ENCODE measurements at regions not wholly inside any gene's neighbourhood (a gene's known extent, or its start where the extent isn't known, plus 50 kb on each side); places are given as distances from the start of the nearest gene placed in this dataset.

DNA sequence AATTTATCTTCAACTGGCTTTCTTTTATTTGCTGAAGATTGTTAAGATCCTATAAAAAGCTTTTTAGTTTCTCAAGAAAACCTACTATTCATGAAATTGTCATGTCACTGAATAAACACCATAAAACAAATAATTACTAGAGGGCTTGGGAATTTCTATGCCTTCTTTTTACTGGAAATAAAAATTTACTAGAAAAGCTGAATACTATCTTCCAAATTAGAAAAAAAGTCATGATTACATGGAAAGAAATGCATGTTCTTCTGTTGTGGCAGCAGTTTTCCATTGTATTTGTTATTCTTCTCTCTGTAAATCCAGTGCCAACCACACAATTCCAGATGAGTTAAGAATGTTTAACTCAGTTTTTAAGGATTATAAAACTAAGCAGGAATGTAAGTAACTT lies 153.8 kb downstream of the RAP2B start:
- ATAC-seq, result no peak
- Histone ChIP-seq H3K27ac (no peak overlapping the region), H3K4me1 (0 out of 3 replicates have a peak, but pooled peaks cover 2% of the 10 kb centered on the region), H3K4me2 (no peak overlapping the region), H3K9me3 (no peaks in the 10 kb centered on the region), H3K4me3 (no peak overlapping the region)
- TF ChIP-seq CTCF (IDR thresholded peaks at IDR 0.05), result no peak
- no peak for TF ChIP-seq HEYL (CRISPR knock-in tag; IDR thresholded peaks at IDR 0.05)
- no peak for TF ChIP-seq HOXB5 (CRISPR knock-in tag; IDR thresholded peaks at IDR 0.05)
- no peak for TF ChIP-seq SMC3 (IDR thresholded peaks at IDR 0.05)
- no peak for TF ChIP-seq CBX8 (IDR thresholded peaks at IDR 0.05)
- TF ChIP-seq TP53 (CRISPR knock-in tag; IDR thresholded peaks at IDR 0.05), result no peak
- no peak for TF ChIP-seq GATA3 (IDR thresholded peaks at IDR 0.05; ENCODE audit: borderline replicate concordance)
- no peak for TF ChIP-seq EP300 (IDR thresholded peaks at IDR 0.05)
- no peak for TF ChIP-seq ESRRA (IDR thresholded peaks at IDR 0.05; ENCODE audit: borderline replicate concordance, low read length)
- TF ChIP-seq, protein P1, sequence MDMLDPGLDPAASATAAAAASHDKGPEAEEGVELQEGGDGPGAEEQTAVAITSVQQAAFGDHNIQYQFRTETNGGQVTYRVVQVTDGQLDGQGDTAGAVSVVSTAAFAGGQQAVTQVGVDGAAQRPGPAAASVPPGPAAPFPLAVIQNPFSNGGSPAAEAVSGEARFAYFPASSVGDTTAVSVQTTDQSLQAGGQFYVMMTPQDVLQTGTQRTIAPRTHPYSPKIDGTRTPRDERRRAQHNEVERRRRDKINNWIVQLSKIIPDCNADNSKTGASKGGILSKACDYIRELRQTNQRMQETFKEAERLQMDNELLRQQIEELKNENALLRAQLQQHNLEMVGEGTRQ (IDR thresholded peaks at IDR 0.05), result no peak
- TF ChIP-seq, protein P2, sequence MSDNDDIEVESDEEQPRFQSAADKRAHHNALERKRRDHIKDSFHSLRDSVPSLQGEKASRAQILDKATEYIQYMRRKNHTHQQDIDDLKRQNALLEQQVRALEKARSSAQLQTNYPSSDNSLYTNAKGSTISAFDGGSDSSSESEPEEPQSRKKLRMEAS (IDR thresholded peaks at IDR 0.05), result no peak
- TF ChIP-seq, protein P3, sequence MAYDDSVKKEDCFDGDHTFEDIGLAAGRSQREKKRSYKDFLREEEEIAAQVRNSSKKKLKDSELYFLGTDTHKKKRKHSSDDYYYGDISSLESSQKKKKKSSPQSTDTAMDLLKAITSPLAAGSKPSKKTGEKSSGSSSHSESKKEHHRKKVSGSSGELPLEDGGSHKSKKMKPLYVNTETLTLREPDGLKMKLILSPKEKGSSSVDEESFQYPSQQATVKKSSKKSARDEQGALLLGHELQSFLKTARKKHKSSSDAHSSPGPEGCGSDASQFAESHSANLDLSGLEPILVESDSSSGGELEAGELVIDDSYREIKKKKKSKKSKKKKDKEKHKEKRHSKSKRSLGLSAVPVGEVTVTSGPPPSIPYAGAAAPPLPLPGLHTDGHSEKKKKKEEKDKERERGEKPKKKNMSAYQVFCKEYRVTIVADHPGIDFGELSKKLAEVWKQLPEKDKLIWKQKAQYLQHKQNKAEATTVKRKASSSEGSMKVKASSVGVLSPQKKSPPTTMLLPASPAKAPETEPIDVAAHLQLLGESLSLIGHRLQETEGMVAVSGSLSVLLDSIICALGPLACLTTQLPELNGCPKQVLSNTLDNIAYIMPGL (CRISPR knock-in tag; IDR thresholded peaks at IDR 0.05; ENCODE audit: borderline replicate concordance), result no peak
- TF ChIP-seq E2F6 (IDR thresholded peaks at IDR 0.05; ENCODE audit: borderline replicate concordance, low read depth), result no peak
- TF ChIP-seq MAFK (IDR thresholded peaks at IDR 0.05; ENCODE audit: partially characterized antibody), result no peak
- ChIA-PET CTCF (no interaction called here), POLR2A (no interaction called here)
- no peak for FAIRE-seq
- no peak for DNase-seq (ENCODE audit: low read depth in 1 of 2, low spot score in 1 of 2)

DNA sequence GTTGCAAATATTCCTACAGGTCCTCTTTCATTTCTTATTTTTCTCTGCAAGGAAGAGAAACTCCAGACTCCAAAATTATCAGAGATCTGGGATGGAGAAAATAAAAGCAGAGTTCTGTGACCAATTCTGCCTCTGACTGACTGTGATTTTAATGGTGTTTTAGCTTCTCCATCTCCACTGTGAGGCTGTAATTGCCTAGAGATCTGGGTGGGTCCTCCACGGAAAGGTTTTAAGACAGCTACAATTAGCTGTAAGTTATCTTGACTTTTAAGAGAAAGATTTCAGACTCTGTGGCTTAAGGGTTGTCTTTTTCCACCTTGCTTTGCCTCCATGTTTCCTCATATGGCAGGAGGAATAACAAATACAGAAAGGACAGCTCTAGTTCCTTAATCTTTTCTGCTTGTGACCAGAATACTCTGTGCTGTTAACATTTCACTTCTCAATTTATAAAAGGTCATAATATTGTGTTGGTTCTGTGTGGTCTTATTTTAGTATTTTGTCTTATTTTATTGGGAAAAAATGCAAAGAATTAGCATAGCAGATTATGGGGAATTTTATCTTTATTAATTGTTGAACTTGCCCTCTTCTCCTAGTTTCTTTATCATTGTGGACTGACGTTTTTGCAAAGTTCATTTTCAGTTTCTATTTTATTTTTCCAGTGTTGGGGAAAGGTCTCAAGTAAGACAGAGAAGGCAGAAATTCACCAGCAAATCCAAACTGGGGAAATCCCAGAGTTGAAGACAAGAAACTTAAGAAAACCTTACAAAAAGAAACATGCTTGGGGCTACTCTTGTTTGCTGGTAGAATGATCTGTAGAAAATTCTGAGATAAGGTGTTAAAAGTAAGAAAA lies 157.9 kb downstream of the RAP2B start:
- ChIA-PET CTCF (no interaction called here), POLR2A (no interaction called here)
- ATAC-seq, result no peak
- Histone ChIP-seq H3K9me3 (no peaks in the 10 kb centered on the region), H3K4me3 (no peak overlapping the region), H3K4me2 (0 out of 3 replicates have a peak overlapping the region, but pooled peaks have one; percentile 8), H3K4me1 (no peaks in the 10 kb centered on the region), H3K27ac (no peak overlapping the region)
- WGBS (ENCODE audit: missing lambda C conversion rate), result 21% methylated on average over 2 of the region's 2 CpGs
- no peak for DNase-seq (ENCODE audit: low read depth in 1 of 2, low spot score in 1 of 2)
- FAIRE-seq, result no peak
- TF ChIP-seq NR3C1 (IDR thresholded peaks at IDR 0.05), result no peak
- no peak for TF ChIP-seq CEBPB (IDR thresholded peaks at IDR 0.05)
- no peak for TF ChIP-seq CHD4 (IDR thresholded peaks at IDR 0.05; ENCODE audit: borderline replicate concordance)
- TF ChIP-seq REST (IDR thresholded peaks at IDR 0.05), result no peak
- TF ChIP-seq RAD21 (conservative IDR thresholded peaks at IDR 0.05 in 1 of 2, IDR thresholded peaks at IDR 0.05 in 1 of 2), result no peak
- TF ChIP-seq JUNB (IDR thresholded peaks at IDR 0.05), result no peak
- TF ChIP-seq, protein P3 (CRISPR knock-in tag; IDR thresholded peaks at IDR 0.05; ENCODE audit: borderline replicate concordance), result no peak
- no peak for TF ChIP-seq EHMT2 (IDR thresholded peaks at IDR 0.05; ENCODE audit: low read depth)
- TF ChIP-seq FOSL2 (IDR thresholded peaks at IDR 0.05), result no peak
- no peak for TF ChIP-seq FOSL2 (CRISPR knock-in tag; IDR thresholded peaks at IDR 0.05)
- TF ChIP-seq, protein P4, sequence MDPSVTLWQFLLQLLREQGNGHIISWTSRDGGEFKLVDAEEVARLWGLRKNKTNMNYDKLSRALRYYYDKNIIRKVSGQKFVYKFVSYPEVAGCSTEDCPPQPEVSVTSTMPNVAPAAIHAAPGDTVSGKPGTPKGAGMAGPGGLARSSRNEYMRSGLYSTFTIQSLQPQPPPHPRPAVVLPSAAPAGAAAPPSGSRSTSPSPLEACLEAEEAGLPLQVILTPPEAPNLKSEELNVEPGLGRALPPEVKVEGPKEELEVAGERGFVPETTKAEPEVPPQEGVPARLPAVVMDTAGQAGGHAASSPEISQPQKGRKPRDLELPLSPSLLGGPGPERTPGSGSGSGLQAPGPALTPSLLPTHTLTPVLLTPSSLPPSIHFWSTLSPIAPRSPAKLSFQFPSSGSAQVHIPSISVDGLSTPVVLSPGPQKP (IDR thresholded peaks at IDR 0.05; ENCODE audit: low read depth, low read length), result no peak
- no peak for TF ChIP-seq GATA3 (IDR thresholded peaks at IDR 0.05; ENCODE audit: borderline replicate concordance)
- no peak for TF ChIP-seq RFX5 (IDR thresholded peaks at IDR 0.05)

Data from A549 (cell line).